Ishikawa (cell line): ENCODE measurements at regions not wholly inside any gene's neighbourhood (a gene's known extent, or its start where the extent isn't known, plus 50 kb on each side); places are given as distances from the start of the nearest gene placed in this dataset.

Experiments
- CREB1 ChIP-seq: IDR thresholded peaks from 2 replicates; pipeline ENCODE4 v1.6.1; 2012; ENCODE audit warnings: low read depth
- EGR1 ChIP-seq: IDR thresholded peaks from 2 replicates; pipeline ENCODE4 v1.6.1; 2012
- EP300 ChIP-seq: IDR thresholded peaks from 2 replicates; pipeline ENCODE4 v1.6.1; 2012; ENCODE audit warnings: borderline replicate concordance
- MAX ChIP-seq: IDR thresholded peaks from 2 replicates; pipeline ENCODE4 v1.6.1; 2012
- NFIC ChIP-seq: IDR thresholded peaks from 2 replicates; pipeline ENCODE4 v1.6.1; 2012
- TAF1 ChIP-seq: IDR thresholded peaks from 2 replicates; pipeline ENCODE4 v1.6.1; 2012; ENCODE audit warnings: low read depth, mild to moderate bottlenecking
- YY1 ChIP-seq: IDR thresholded peaks from 2 replicates; pipeline ENCODE4 v1.6.1; 2012; ENCODE audit warnings: low read depth
- ZBTB7A ChIP-seq: IDR thresholded peaks from 2 replicates; pipeline ENCODE4 v1.6.1; 2012; ENCODE audit warnings: low read depth

- TF ChIP-seq EP300 (no peak), MAX (no peak), YY1 (no peak), CREB1 (no peak), ZBTB7A (no peak), EGR1 (no peak), NFIC (no peak), TAF1 (no peak)
Observed at GRCh38 chr10:83312570-83312969, 826.7 kb upstream of the GHITM start.
